ENCODE measurements at regions not wholly inside any gene's neighbourhood (a gene's known extent, or its start where the extent isn't known, plus 50 kb on each side); places are given as distances from the start of the nearest gene placed in this dataset.

DNA sequence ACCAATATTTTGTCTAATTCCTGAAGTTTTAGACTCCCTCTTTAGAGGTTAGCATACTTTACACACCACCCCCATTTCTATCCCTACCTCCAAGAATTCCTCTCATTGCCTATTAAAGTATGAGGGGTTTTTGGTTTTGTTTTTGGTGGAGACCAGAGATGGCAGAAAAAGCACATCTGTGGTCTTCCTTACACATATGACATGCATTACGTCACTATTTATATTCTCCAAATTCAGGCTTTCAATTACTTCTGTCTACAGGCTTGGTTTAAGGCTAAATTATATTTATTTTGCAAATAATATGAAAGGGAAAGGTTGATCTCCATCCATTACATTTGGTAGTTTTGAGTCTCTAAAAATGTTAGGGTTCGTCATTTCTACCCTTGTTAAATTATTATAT lies 674.6 kb downstream of the LMO4 start:
- no peak for TF ChIP-seq JUNB (IDR thresholded peaks at IDR 0.05)
- no peak for TF ChIP-seq RFX5 (IDR thresholded peaks at IDR 0.05; ENCODE audit: low read depth, low read length)
- TF ChIP-seq, protein P1, sequence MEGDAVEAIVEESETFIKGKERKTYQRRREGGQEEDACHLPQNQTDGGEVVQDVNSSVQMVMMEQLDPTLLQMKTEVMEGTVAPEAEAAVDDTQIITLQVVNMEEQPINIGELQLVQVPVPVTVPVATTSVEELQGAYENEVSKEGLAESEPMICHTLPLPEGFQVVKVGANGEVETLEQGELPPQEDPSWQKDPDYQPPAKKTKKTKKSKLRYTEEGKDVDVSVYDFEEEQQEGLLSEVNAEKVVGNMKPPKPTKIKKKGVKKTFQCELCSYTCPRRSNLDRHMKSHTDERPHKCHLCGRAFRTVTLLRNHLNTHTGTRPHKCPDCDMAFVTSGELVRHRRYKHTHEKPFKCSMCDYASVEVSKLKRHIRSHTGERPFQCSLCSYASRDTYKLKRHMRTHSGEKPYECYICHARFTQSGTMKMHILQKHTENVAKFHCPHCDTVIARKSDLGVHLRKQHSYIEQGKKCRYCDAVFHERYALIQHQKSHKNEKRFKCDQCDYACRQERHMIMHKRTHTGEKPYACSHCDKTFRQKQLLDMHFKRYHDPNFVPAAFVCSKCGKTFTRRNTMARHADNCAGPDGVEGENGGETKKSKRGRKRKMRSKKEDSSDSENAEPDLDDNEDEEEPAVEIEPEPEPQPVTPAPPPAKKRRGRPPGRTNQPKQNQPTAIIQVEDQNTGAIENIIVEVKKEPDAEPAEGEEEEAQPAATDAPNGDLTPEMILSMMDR (IDR thresholded peaks at IDR 0.05 in 2 of 3, conservative IDR thresholded peaks at IDR 0.05 in 1 of 3; ENCODE audit: control insufficient read depth in 2 of 3, extremely low read depth in 1 of 3, insufficient read depth in 1 of 3, low read depth in 3 of 3, low read length in 3 of 3) = no peak
- TF ChIP-seq HDAC2 (IDR thresholded peaks at IDR 0.05) = no peak
- TF ChIP-seq TAF1 (IDR thresholded peaks at IDR 0.05; ENCODE audit: borderline replicate concordance, low read depth, low read length) = no peak
- no peak for TF ChIP-seq HSF1 (IDR thresholded peaks at IDR 0.05; ENCODE audit: low read depth, low read length)
- no peak for TF ChIP-seq TBL1XR1 (IDR thresholded peaks at IDR 0.05; ENCODE audit: low read depth, low read length)
- TF ChIP-seq RBBP5 (conservative IDR thresholded peaks at IDR 0.05) = no peak
- no peak for TF ChIP-seq E2F8 (IDR thresholded peaks at IDR 0.05; ENCODE audit: low read depth, partially characterized antibody)
- TF ChIP-seq SREBF2 (IDR thresholded peaks at IDR 0.05; ENCODE audit: low read length) = no peak
- TF ChIP-seq SUPT20H (IDR thresholded peaks at IDR 0.05; ENCODE audit: borderline replicate concordance, control insufficient read depth, low read depth, low read length) = no peak

All from GM12878 (cell line).